ENCODE measurements at regions not wholly inside any gene's neighbourhood (a gene's known extent, or its start where the extent isn't known, plus 50 kb on each side); places are given as distances from the start of the nearest gene placed in this dataset.
"Not testable (repeated sequence)": the region's sequence is repeated elsewhere in the genome, so short reads cannot be mapped to it uniquely, and the experiment has no call there.

DNA sequence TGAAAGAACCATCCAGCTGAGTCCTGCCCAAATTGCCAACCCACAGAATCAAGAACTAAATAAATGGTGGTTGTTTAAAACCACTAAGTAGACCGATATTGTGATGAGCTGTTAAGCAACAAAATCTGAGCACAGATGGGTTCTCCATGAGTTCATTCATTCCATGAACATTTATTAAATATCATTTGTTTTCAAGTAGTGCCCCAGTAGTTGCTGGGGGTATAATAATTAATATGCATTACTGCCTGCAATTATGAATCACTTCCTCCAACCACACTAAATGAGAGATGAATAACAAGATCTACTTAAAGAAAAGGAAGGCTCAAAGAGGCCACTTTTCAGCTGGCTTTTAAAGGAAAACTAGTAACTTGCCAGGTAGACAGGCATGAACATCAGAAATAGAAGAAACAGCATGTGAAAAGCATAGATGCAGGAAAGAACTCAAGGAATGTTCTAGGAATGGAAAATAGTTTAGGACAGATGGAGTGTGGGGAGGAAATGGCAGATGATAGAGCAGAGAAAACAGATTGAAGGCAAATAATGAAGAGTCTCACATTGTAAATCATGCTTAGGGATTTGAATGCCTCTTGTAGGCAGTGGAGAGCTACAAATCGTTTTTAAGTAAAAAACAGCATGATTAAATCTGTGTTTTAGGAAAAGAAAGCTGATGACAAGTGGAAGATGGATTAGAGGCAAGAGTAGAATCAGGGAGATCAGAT is 641.7 kb upstream of the DIPK2B start:
- DNase-seq (ENCODE audit: low spot score) (no peak), FAIRE-seq (no peak)

DNA sequence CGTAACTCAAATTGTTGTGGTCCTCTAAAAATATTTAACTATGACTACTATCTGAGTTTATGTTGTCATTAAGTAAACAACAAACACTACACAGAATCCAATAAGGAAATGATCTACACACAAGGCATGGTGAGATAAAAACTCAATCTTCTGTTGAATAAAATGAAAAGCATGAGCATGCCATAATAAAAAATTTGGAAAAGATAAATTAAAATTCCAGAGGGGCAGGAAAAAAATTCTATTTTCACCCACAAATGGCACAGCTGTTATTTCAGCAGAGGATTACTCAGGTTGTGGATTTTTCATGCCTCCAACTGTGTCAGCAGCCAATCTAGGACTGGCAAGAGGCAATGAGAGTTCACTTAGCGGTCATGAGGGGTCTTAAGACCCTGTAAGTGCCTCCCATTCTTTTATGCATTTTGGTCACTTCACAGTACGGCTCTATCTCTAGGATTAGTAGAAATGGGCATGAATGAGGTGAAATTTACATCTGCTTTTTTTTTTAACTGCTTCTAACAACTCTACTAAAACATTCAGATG is 639.8 kb upstream of the DIPK2B start:
- no peak for FAIRE-seq
- DNase-seq (ENCODE audit: low spot score), result no peak

DNA sequence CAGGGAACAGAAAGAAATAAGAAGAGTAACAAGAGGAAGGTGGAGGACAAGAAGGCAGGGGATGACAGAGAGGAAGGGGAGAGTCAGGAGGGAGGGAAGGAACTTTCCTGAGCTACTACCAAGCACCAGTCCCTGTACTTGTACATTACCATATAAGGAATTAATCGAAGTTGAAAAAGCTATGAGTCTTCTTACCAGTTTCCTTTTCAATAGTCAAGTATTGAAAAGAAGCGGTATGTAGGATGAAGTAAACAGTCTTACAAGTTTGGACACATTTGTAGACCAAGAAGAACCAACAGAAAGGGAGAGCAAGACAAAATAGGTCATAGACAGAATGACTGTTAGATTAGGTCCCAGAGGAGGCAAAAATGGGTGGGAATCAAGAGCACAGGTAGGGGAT is 629.7 kb upstream of the DIPK2B start:
- DNase-seq (ENCODE audit: low spot score) (no peak), FAIRE-seq (no peak)

DNA sequence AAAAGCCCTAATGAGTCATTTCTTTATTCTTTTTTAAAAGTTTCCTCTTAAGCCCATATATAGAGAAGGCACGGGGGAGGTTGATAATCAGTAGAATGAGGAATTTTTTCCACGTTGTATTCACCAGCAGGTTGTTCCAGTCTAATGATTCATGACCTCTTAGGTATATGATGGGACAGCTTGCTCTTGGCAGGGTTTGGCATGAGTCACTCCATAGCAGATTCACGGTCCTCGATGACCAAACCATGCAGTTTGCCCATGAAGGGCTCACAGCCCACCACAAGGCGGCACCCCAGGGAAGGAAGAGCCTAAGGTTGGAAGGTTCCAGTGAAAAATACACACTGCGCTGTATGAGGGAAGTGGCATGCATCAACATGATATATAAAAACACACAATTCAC is 623.8 kb upstream of the DIPK2B start:
- DNase-seq (ENCODE audit: low spot score), result peak; percentile 95

DNA sequence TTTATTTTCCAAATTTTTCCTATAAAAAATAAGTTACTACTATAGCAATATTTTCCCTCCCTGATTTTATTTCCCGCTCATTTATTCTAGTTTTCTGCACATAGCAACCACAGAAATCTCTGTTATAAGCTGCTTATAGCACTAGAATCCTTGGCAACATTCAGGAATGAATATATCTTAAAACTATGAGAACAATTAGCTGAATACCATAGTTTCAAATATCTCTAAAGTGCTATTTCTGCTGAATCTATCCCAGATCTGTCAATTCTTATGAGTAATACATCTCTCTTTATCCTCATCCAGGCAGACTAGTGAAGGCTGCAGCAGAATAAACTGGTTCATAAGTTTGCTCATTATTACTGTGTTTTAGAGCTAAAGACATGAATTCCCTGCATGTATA is 622.9 kb upstream of the DIPK2B start:
- no peak for FAIRE-seq
- no peak for DNase-seq (ENCODE audit: low spot score)

More for the DNA sequence above, 623.8 kb upstream of the DIPK2B start:
- peak; percentile 98 for FAIRE-seq

DNA sequence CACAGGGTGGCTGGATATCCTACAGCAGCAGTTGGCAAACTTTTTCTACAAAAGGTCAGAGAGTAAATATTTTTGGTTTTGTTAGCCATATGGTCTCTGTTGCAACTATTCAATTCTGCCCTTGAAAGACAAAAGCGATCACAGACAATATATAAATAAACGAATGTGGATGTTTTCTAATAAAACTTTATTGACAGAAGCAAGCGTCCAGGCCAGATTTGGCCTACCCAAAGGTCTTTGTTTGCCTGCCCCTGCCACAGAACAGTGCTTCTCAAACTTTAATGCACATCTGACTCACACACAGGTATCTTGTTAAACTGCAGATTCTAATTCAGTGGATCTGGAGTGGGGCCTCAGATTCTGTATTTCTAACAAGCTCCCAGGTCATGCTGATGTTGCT is 621.4 kb upstream of the DIPK2B start:
- DNase-seq (ENCODE audit: low spot score), result no peak
- FAIRE-seq, result no peak

DNA sequence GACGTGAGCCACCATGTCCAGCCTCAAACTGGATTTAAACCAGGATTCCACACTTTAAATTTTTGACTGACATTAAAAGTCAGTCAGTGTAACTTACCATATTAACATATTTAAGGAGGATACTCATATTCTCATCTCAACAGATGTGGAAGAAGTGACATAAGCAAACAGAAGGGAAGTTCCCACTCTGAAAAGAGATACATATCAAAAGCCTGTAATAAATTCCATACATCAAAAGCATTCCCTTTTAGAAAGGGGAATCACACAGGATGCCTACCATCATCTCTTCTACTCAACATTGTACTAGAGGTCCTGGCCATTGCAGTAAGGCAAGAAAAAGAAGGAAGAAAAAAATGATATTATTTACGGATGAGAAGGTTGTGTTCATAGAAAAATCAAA is 618.2 kb upstream of the DIPK2B start:
- no peak for FAIRE-seq
- no peak for DNase-seq (ENCODE audit: low spot score)

DNA sequence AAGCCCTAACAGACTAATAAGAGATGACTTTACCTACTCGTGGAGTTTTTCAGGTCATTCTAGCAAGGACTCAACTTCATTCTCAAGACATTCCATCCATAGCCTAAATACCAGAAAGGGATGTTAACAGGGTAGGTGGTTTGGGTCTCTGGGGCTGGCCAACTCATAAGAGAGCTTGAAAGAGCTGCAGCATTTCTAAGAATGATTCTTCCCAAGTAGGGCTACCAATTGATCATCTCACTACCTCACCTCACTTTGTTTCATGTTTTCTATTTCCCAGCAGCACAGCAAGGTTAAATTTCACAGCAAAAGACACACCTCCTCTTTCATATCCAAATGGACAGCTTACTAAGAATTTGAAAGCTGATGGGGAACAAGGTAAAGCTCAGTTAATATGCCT is 614.8 kb upstream of the DIPK2B start:
- FAIRE-seq, result no peak
- no peak for DNase-seq (ENCODE audit: low spot score)

DNA sequence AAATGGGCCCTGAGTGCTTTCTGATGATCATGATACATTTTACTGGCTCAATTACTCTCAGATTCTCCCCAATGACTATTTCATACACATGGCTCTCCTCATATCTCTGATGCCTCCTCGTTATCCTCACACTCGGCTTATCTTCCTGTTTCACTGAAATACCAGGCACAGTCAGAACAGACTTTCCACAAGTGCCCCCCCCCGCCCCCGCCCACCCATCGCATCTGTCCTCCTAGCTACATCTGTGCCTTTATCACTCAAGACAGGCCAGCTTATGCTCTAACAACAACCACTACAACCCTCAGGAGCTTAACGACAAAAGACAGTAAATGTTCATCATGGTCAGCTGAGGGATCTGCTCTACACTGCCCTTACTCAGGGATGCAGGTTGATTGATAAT is 610.6 kb upstream of the DIPK2B start:
- FAIRE-seq, result no peak

DNA sequence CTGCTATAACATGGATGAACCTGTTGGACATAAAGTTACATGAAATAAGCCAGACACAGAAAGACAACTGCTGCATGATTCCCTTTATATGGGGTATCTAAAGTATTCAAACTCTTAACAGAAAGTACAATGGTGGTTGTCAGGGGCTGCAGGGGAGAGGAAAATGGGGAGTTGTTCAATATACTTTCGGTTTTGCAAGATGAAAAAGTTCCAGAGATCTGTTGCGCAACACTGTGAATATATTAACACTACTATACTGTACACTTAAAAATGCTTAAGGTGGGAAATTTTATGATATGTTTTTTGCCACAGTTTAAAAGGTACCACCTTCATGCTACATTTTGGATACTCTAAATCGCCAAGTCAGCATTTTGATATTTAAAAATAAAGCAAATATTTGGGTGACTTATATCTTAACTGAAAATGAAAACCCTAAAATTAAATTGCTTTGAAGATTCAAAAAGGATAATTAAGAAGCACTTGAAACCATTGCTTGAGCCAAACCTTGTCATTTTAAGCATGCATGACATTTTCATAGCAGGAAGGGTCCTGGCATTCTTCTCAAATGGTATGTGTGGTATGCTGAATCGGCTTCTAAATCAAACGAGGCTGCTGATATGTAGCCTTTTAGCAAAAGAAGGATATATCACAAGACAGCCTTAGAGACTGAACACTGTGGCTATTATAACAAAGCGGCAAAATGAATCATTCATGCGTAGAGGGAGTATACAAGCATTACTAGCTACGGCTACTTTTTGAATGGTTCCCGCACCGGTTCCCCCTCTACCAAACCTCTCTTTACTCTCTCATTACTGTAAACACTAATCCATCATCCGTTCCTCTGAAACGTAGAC is 607.1 kb upstream of the DIPK2B start:
- FAIRE-seq (peak; percentile 84), DNase-seq (ENCODE audit: low spot score) (peak; percentile 66)

More for the DNA sequence above, 610.6 kb upstream of the DIPK2B start:
- no peak for DNase-seq (ENCODE audit: low spot score)

DNA sequence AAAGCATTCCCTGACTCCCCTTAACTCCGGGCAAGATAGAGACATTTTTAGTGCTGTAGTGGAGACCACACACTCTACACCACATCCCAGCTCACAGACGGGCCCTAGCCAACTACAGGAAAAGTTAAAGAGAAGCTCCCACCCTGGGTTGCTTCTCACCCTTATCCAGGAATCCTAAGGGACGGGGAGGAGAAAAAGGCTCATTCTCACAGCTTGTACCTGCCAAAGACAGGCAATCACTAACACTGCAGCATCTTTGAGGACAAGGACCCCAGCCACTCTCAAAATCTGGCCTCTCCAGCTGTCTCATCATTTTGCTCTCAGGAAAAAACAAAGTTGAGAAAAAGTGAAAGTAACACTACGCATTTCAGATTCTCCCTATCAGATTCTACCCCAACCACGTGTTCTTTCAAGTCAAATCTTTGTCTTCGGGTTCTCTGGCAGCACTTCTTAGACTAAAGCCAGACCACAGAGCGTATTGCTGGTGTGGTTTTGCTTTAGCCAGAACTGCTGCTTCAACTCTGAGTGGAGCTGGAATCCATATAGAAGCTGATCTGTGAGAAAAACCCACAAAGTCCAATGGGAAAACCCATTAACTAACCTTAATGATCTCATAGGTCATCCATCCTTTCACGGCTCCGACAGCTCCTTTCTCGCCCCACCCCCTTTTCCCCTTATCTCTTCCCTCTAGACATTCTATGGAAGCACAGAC is 605.9 kb upstream of the DIPK2B start:
- DNase-seq (ENCODE audit: low spot score), result peak; percentile 88
- FAIRE-seq, result peak; percentile 98

DNA sequence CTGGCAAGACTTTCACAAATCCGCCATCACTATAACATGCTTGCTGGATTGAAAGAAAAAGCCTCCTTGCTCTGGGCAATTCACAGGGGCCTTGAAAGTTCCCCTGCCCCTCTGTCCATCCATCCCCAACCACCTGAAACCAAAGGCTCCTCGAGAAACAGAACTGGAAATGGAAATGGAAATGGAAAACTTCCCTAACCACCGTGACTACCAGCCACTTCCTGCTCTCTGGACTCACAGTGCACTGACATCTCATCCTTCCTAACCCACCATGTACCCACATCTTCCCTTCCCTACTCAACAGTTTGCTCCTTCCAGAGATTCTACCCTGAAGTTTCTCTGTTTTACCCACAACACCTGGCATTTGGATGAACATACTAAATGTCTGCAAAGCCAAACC is 603.6 kb upstream of the DIPK2B start:
- DNase-seq (ENCODE audit: low spot score), result no peak
- FAIRE-seq, result no peak

DNA sequence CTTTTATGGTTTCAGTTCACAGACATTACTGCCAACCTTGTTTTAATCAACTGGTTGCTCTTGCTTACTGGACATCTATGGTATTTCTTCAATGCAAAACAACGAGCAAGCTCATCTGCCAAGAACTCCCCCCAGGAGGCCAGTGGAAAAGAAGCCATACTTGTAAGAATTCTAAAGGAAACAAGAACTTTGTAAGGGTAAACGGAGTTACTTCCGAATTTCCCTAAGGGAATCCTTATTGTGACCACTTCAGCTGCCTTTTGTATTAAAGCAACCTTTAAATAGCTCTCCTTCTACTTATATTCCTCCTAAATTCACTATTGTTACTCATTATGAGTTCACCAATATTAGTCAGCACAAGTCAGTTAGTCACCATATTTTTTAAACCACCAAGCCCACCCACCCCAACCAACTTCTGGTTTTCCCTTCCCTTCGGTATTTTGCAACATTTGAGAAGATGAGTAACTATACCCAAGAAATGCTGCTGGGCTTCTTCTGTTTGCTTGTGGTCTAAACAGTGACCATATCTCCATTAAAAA is 602.8 kb upstream of the DIPK2B start:
- FAIRE-seq (peak; percentile 99), DNase-seq (ENCODE audit: low spot score) (peak; percentile 92)

DNA sequence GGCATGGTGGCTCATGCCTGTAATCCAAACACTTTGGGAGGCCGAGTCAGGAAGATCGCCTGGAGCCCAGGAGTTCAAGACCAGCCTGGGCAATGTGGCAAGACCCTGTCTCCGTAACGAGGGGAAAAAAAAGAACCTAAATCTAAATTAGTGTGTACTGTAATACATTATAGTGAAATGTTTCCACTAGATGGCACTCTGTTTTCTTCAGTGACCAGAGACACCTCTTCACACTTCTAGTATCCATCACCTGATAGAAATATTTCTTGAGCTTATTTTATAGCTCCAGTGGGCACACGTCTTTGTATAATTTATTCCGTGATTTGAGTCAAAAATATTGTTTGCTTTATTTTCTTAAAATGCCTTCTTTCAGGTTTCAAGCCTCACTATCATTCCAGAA is 600.9 kb upstream of the DIPK2B start:
- DNase-seq (ENCODE audit: low spot score) (peak; percentile 41), FAIRE-seq (peak; percentile 80)

DNA sequence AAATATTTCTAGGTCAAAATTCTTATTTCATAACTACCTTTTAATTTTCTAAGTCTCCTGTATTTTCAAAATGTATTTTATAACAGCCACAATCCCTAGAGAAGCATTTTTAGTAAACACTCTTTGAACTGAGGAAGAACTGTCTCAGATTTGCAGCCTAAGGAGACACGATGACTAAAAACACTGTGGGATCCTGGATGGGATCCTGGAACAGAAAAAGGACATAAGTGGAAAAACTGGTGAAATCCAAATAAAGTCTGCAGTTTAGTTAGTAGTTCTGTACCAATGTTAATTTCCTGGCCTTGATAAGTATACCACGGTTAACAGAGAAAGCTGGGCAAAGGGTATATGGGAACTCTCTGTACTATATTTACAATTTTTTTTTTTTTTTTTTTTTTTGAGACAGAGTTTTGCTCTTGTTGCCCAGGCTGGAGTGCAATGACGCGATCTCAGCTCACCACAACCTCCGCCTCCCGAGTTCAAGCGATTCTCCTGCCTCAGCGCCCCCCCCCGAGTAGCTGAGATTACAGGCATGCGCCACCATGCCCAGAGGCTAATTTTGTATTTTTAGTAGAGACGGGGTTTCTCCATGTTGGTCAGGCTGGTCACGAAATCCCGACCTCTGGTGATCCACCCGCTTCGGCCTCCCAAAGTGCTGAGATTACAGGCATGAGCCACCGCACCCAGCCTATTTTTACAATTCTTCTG is 600.2 kb upstream of the DIPK2B start:
- DNase-seq (ENCODE audit: low spot score), result not testable (repeated sequence)
- FAIRE-seq, result peak; percentile 82

DNA sequence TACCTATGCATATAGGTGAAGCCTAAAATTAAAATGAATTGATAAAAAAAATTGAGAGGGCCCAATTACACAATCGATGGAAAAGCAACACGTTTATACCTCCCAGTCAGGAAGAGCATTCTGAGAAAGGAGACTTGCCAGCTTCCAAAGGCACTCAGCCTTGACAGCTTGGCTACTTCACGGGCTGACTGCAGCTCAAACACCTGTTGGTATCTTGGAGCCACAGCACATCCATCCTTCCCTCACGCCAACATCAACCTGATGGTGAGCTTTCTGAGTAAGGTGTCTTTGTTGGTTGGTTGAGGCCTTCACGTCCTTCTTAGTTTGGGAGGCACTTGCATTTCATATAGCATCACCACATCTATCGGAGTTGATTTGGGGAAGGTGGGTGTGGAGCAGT is 598.9 kb upstream of the DIPK2B start:
- FAIRE-seq (peak; percentile 2), DNase-seq (ENCODE audit: low spot score) (no peak)

DNA sequence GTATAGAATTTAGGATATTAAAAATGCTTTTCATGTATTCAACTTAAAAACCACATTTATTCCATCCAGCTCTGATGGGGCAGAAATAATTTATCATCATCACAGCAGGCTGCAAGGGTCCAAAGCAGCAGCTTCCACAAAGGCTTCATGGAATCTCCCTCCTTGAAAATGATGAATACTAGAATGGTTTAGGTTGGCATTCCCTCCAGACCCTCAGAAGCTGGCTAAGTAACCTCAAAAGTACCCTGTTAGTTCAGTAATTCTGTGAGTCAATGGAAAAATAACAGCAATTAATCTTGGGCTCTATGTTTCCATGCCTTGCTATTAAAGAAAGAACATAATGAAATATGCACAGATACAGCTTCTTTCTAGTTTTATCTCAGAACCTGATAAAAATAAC is 594.9 kb upstream of the DIPK2B start:
- no peak for FAIRE-seq
- no peak for DNase-seq (ENCODE audit: low spot score)

DNA sequence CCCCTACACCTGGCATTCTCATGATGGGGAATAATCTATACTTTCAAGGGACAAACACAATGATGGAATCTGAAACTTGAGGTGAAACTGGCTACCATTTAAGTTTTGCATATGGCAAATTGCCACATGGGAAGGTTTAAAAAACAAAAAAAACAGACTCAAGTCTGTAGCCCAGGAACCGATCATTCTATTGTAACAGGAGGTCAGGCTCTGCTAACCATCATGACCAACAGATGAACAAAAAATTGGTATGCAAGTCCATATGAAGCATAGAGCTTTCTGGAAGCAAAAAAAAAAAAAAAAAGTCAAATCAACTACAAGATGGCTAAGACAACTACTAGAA is 594.3 kb upstream of the DIPK2B start:
- FAIRE-seq (no peak), DNase-seq (ENCODE audit: low spot score) (no peak)

DNA sequence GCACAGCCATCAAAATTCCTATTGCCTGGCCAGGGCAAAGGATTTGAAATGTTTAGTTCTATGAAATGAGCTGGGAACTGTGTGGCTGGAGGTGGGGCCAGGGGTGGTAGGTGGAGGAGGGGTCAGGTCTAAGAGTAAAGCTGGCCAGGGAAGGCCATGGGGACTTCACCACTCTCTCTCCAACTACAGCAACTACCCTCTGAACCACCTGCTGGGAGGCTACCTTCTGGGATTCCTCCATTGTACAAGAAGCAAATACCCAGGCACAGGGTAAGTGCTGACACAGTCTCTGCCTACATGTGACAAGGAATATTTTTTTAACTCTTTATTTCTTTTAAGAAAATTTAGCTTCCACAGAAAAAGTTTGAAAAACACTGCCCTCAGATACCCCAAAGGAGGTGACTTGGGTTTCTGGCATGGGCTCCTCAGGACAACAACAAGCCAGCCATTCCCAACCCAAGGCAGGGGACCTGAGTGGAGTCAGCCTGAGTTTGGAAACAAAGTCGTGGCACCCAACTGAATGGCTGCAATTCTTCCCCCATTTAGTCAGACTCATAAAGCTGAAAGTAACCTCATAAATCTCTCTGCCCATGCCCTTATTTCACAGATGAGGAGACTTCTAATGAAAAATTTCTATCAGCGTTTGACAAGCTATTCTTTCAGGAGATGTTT is 593.8 kb upstream of the DIPK2B start:
- FAIRE-seq (no peak), DNase-seq (ENCODE audit: low spot score) (no peak)

DNA sequence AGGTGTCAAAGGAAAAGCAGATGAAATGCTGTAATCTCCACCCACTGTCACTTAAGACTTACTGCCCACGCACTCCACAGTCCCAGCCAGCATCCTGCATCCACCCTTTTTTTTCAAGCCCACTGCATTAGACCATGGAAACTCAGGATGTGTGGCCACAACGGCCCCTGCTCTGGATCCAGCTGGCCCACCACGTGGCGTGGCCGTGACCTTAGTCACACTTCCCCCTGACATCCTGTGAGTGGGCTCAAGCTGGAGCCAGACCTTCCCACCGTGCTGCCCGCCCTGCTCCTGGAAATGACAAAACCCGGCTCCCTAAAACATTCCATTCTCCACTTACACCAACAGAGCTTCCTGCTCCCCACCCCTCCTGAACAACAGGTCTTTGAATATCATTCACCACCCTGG is 588.3 kb upstream of the DIPK2B start:
- no peak for FAIRE-seq
- DNase-seq (ENCODE audit: low spot score), result no peak

DNA sequence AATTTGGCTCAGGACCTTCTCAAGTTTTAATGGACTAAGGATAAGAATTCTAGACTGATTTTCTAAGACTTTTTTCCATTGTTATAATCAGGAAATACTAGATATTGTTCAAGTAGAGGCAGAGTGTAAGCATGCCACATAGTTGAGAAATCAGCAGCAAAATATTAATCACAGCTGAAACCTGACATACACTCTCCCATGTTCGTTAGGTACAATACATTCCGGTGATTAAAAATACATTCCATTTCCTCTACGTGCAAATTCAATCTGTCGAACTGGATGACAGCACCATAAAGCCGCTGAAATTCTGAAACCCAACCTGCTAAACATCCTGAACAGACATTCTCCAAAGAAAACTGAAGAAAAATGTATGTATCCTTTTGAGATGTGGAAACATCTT is 587.6 kb upstream of the DIPK2B start:
- DNase-seq (ENCODE audit: low spot score), result no peak
- no peak for FAIRE-seq

Data from RCC 7860 (cell line).